ENCODE measurements at regions not wholly inside any gene's neighbourhood (a gene's known extent, or its start where the extent isn't known, plus 50 kb on each side); places are given as distances from the start of the nearest gene placed in this dataset.

GRCh38 chr22:22755778-22756100 lies 111.3 kb downstream of the GGTLC2 start:
- Histone ChIP-seq H3K9ac (ENCODE audit: insufficient read depth, low read depth, low read length) (no peak overlapping the region), H3K36me3 (replicated peaks in 1 of 2; ENCODE audit: control insufficient read depth in 1 of 2, insufficient read depth in 2 of 2, low read length in 2 of 2) (no peaks in the 10 kb centered on the region), H4K20me1 (ENCODE audit: insufficient read depth, low read length) (no peaks in the 10 kb centered on the region), H3K27ac (ENCODE audit: extremely low read length, insufficient read depth, low read length) (no peak overlapping the region), H3K9me3 (ENCODE audit: low read length) (no peaks in the 10 kb centered on the region), H3K4me1 (ENCODE audit: insufficient read depth, low read length) (no peaks in the 10 kb centered on the region), H3K79me2 (ENCODE audit: insufficient read depth, low read length) (no peaks in the 10 kb centered on the region), H3K4me3 (replicated peaks in 1 of 3; ENCODE audit: insufficient read depth in 1 of 3, low read depth in 2 of 3, low read length in 3 of 3) (no peak overlapping the region), H2AFZ (ENCODE audit: low read length) (no peak overlapping the region), H3K27me3 (ENCODE audit: control insufficient read depth in 1 of 2, insufficient read depth in 2 of 2, low read length in 2 of 2) (peaks cover 0 to 2% of the 10 kb centered on the region in 2 experiments; a peak in 2 of 5 replicates), H3K4me2 (ENCODE audit: low read depth, low read length) (no peak overlapping the region)
- BruUV-seq (replicated peaks) = no TSS peak
- intact Hi-C loops (cut with micrococcal nuclease; ENCODE audit: unreplicated experiment) = no loop called here
- ChIA-PET CTCF (ENCODE audit: low intra/inter-chr PET ratio, low total read pairs) (no interaction called here), POLR2A (no interaction called here)
- FAIRE-seq = no peak
- DNase-seq (ENCODE audit: low spot score) = no peak
- ATAC-seq = no peak
- in situ Hi-C loops (cut with HindIII; ENCODE audit: extremely low pct_ligation_motif_present, low pct_unique_long_range_greater_than_20kb) = loop anchor here (10.0 kb wide), 1 partner anchor 129 kb away; the partner anchor contains the start of gene IGLL5
- TF ChIP-seq, protein P1, sequence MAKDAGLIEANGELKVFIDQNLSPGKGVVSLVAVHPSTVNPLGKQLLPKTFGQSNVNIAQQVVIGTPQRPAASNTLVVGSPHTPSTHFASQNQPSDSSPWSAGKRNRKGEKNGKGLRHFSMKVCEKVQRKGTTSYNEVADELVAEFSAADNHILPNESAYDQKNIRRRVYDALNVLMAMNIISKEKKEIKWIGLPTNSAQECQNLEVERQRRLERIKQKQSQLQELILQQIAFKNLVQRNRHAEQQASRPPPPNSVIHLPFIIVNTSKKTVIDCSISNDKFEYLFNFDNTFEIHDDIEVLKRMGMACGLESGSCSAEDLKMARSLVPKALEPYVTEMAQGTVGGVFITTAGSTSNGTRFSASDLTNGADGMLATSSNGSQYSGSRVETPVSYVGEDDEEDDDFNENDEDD (CRISPR knock-in tag; IDR thresholded peaks at IDR 0.05; ENCODE audit: borderline replicate concordance) = no peak
- TF ChIP-seq ZFY (CRISPR knock-in tag; IDR thresholded peaks at IDR 0.05) (no peak), IKZF4 (CRISPR knock-in tag; IDR thresholded peaks at IDR 0.05; ENCODE audit: borderline replicate concordance, low read depth, not compliant biosample characterization) (no peak), FIP1L1 (IDR thresholded peaks at IDR 0.05; ENCODE audit: borderline replicate concordance, insufficient read depth, low read depth, low read length) (no peak), CREBL2 (CRISPR knock-in tag; IDR thresholded peaks at IDR 0.05; ENCODE audit: borderline replicate concordance) (no peak), ZNF660 (CRISPR knock-in tag; IDR thresholded peaks at IDR 0.05; ENCODE audit: borderline replicate concordance, low read depth) (no peak), ZNF720 (CRISPR knock-in tag; IDR thresholded peaks at IDR 0.05) (no peak), ATRX (CRISPR knock-in tag; IDR thresholded peaks at IDR 0.05; ENCODE audit: borderline replicate concordance) (no peak), MIXL1 (CRISPR knock-in tag; IDR thresholded peaks at IDR 0.05) (no peak), NBN (conservative IDR thresholded peaks at IDR 0.05) (no peak), FOXP4 (CRISPR knock-in tag; IDR thresholded peaks at IDR 0.05) (no peak), HIC2 (CRISPR knock-in tag; IDR thresholded peaks at IDR 0.05; ENCODE audit: low read depth) (no peak), REPIN1 (CRISPR knock-in tag; IDR thresholded peaks at IDR 0.05; ENCODE audit: borderline replicate concordance, low read depth) (no peak), SRSF9 (IDR thresholded peaks at IDR 0.05; ENCODE audit: borderline replicate concordance, insufficient read depth, low read depth, low read length, poor library complexity, severe bottlenecking) (no peak), ZNF3 (CRISPR knock-in tag; IDR thresholded peaks at IDR 0.05) (no peak), MXD3 (CRISPR knock-in tag; IDR thresholded peaks at IDR 0.05) (no peak), SMARCC2 (IDR thresholded peaks at IDR 0.05) (no peak)
- TF ChIP-seq, protein P2, sequence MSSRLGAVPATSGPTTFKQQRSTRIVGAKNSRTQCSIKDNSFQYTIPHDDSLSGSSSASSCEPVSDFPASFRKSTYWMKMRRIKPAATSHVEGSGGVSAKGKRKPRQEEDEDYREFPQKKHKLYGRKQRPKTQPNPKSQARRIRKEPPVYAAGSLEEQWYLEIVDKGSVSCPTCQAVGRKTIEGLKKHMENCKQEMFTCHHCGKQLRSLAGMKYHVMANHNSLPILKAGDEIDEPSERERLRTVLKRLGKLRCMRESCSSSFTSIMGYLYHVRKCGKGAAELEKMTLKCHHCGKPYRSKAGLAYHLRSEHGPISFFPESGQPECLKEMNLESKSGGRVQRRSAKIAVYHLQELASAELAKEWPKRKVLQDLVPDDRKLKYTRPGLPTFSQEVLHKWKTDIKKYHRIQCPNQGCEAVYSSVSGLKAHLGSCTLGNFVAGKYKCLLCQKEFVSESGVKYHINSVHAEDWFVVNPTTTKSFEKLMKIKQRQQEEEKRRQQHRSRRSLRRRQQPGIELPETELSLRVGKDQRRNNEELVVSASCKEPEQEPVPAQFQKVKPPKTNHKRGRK (CRISPR knock-in tag; IDR thresholded peaks at IDR 0.05) = no peak

Measured in HepG2 (cell line).